Large intestine (tissue), 3 donors: ENCODE measurements at regions not wholly inside any gene's neighbourhood (a gene's known extent, or its start where the extent isn't known, plus 50 kb on each side); places are given as distances from the start of the nearest gene placed in this dataset.

ENCODE experiments used
- DNase-seq, 2 donors: peaks; one replicate each; pipeline versions ENCODE4 v3.0.0 to v3.0.0-alpha.2; 2013
- H3K27ac ChIP-seq: one replicate; pipeline ENCODE4 v1.5.1; 2013; ENCODE audit warnings: low read length
- H3K27me3 ChIP-seq: 2 replicates; pipeline ENCODE4 v1.6.1; 2013; ENCODE audit warnings: low read length; ENCODE audit not compliant: control insufficient read depth, insufficient read depth
- H3K36me3 ChIP-seq: 2 replicates; pipeline ENCODE4 v1.6.1; 2013; ENCODE audit warnings: low read length; ENCODE audit not compliant: control insufficient read depth, insufficient read depth
- H3K4me1 ChIP-seq: one replicate; pipeline ENCODE4 v1.6.1; 2013; ENCODE audit warnings: low read length; ENCODE audit not compliant: control insufficient read depth, insufficient read depth
- H3K4me3 ChIP-seq: one replicate; pipeline ENCODE4 v1.5.1; 2013; ENCODE audit warnings: low read length
- H3K9me3 ChIP-seq: one replicate; pipeline ENCODE4 v1.6.1; 2013; ENCODE audit warnings: mild to moderate bottlenecking, low read depth, low read length, moderate library complexity; ENCODE audit not compliant: control insufficient read depth
- WGBS: methylation state at CpG from one replicate; pipeline ENCODE4 v1.1.5; 2013; ENCODE audit warnings: low lambda C conversion rate; ENCODE audit not compliant: insufficient coverage; 5-methylcytosine and 5-hydroxymethylcytosine counted together

DNA sequence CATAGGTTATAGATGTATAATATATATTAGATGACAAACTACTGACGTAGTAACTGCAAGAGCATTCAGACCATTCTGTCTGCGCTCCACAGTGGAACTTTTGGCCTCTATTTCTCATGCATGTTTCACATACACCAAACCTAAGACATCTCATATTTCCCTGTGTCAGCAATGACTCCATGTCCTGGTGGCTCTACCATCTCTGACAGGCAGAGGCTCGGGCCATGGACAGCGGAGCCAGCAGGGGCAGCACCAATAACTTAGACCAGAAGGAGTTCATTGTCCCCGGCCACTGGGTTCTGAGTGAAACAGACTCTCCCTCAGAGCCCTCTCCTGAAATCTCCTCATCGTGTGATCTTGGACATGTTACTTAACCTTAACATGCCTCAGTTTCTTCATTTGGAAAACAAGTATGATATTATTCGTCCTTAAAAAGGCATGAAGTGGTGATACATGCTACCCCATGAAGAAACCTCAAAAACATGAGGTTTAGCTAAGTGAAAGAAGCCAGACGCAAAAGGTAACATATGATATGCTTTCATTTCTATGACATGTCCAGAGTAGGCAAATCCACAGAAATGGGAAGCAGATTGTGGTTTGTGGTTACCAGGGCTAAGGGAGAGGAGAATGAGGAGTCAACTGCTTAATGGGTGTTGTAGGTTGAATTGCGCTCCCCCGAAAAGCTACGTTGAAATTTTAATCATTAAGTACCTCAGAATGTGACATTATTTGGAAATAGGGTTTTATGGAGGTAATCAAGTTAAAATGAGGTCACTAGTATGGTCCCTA lies 564.0 kb upstream of the JARID2 start:
- no peaks in the 10 kb centered on the region for H3K36me3 ChIP-seq
- no peaks in the 10 kb centered on the region for H3K4me1 ChIP-seq
- no peaks in the 10 kb centered on the region for H3K27me3 ChIP-seq
- H3K4me3 ChIP-seq: no peak overlapping the region
- no peak for DNase-seq
- H3K27ac ChIP-seq: no peak overlapping the region
- WGBS: 94% methylated on average over 2 of the region's 11 CpGs
- no peaks in the 10 kb centered on the region for H3K9me3 ChIP-seq

DNA sequence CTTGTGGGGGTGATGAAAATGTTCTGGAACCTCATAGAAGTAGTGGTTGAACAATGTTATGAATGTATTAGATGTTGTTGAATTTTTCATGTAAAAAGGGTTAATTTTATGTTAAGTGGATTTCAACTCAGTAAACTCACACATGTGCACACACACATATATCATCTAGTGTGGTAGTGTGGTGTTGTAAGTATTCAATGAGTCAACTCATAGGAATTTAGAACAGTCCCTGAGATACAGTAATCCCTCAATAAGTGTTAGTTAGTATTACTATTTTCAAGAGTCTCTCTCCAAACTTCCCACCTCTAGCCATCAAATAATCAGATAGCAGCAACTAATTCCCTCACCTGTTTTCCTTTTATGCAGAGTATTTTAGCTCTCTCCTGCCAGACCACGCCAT lies 563.1 kb upstream of the JARID2 start:
- Histone ChIP-seq H3K9me3 (no peaks in the 10 kb centered on the region), H3K4me3 (no peak overlapping the region), H3K27ac (no peak overlapping the region), H3K36me3 (no peaks in the 10 kb centered on the region), H3K27me3 (no peaks in the 10 kb centered on the region), H3K4me1 (no peaks in the 10 kb centered on the region)
- no CpG with 5 or more reads among the region's 1 CpG for WGBS
- no peak for DNase-seq

DNA sequence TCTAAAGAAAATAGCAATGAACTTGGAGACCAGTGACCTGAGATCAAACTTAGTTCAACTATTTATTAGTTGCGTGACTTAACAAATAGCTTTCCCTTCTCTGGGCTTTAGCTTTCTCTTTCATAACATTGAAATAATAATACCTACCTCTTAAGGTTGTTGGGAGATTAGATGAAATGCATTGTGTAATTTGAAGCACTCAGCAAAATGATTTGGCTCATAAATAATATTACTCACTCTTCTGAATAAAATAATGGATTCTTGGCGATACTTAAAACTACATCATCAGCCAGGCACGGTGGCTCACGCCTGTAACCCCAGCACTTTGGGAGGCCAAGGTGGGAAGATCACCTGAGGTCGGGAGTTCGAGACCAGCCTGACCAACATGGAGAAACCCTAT lies 556.2 kb upstream of the JARID2 start:
- no CpG with 5 or more reads among the region's 6 CpGs for WGBS

DNA sequence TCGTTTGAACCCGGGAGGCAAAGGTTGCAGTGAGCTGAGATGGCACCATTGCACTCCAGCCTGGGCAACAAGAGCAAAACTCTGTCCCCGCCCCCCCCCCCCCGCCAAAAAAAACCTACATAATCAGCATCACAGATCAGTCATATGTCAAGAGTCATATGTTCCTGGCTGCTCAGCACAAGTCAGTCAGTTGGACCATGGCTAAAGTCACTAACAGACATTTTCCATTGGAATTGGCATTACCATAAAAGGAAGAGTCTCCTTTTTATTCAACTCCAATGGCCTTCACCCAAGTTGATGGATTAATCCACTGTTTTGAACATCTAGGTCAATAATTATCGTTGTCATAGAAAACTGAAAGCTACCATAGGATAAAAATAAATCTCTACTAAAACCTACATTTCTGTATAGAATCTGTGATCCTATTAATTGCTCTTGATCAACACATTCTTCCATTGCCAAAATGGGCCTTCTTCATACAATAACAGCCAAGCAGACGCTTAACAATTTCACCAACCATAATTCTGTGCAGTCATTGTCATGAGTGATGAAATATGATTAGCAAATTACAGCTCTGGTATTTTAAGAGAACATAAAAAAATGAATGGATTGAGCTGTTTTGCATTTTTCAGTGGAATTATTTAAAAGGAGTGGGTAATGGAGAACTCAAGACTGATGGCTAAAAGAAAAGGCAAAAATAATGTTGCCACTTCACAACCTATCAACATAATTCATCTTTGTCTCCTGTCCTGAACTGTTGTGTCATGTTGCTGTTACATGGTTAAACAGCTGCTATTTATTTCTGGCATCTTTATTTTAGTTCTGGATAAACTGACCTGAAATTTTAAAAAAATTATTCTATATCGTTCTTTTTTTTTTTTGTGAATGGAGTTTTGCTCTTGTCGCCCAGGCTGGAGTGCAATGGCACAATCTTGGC lies 555.5 kb upstream of the JARID2 start:
- no peak for DNase-seq
- Histone ChIP-seq H3K9me3 (no peaks in the 10 kb centered on the region), H3K4me1 (no peaks in the 10 kb centered on the region), H3K27me3 (no peaks in the 10 kb centered on the region), H3K27ac (no peak overlapping the region), H3K36me3 (no peaks in the 10 kb centered on the region), H3K4me3 (no peak overlapping the region)
- WGBS: 100% methylated on average over 3 of the region's 8 CpGs

More for the DNA sequence above, 556.2 kb upstream of the JARID2 start:
- no peak for DNase-seq
- H3K9me3 ChIP-seq: no peaks in the 10 kb centered on the region
- no peaks in the 10 kb centered on the region for H3K27me3 ChIP-seq
- H3K4me1 ChIP-seq: no peaks in the 10 kb centered on the region
- H3K4me3 ChIP-seq: no peak overlapping the region
- no peak overlapping the region for H3K27ac ChIP-seq
- no peaks in the 10 kb centered on the region for H3K36me3 ChIP-seq

DNA sequence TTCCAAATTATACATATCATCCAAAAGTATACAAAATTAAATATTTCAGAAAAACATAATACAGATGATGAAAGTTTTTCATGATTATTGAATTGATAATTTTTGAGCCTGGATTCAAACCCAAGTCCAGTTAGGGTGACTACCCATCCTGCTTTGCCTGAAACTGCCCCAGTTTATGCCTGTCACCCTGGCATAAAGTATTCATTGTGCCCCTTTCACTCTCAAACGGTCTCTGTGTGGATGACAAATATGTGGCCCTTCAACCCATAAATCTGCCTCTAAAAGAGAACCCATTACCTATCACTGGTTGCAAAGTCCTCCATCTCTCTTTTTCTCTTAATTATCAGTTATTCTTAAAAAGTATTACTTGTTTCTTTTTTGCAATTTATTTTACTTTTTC lies 553.7 kb upstream of the JARID2 start:
- WGBS: no CpG with 5 or more reads among the region's 1 CpG
- Histone ChIP-seq H3K4me3 (no peak overlapping the region), H3K36me3 (no peaks in the 10 kb centered on the region)

DNA sequence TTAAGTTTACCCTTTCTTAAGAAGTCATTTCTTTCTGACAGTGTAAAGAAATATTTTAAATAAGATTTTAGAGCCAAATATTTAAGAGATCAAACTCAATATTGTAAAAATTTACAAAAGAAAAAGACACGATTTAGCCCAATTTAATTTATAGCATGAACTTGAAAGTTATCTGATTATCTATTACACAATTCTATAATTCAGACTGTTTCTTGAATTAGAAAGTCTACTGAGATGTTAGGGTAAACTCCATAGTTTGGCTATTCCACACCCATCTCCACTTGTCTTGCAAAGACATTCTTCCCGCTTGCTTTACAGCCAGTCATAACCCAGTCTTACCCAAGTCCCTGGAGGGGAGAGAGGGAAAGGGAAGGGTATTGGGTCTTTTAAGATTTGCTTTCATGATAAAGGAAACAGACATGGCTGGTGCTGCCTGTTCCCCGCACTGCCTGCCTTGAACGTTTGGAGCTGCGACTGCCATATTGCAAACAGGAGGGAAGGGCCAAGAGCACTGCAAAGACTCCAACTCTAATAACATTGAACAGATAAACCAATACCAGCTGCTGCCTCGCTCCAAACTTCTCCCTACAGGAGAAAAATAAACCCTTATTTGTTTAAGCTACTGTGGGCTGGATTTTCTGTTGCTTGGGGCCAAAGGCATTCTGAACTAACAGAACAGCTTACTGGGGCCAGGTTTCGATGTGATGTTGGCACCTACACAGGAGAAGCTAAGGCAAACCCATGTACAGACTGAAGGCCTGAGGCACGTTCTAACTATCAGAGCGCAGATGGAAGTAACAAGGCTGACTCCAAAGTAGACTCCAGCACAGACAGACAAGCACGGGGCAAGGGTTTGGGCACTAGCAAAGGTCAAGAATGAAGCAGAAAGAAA lies 552.3 kb upstream of the JARID2 start:
- Histone ChIP-seq H3K27ac (no peak overlapping the region), H3K9me3 (no peaks in the 10 kb centered on the region), H3K4me1 (no peaks in the 10 kb centered on the region), H3K4me3 (no peak overlapping the region), H3K27me3 (no peaks in the 10 kb centered on the region), H3K36me3 (no peaks in the 10 kb centered on the region)
- WGBS: 93% methylated on average over 2 of the region's 10 CpGs
- DNase-seq: no peak

More for the DNA sequence above, 553.7 kb upstream of the JARID2 start:
- Histone ChIP-seq H3K27me3 (no peaks in the 10 kb centered on the region), H3K4me1 (no peaks in the 10 kb centered on the region), H3K9me3 (no peaks in the 10 kb centered on the region), H3K27ac (no peak overlapping the region)
- no peak for DNase-seq

DNA sequence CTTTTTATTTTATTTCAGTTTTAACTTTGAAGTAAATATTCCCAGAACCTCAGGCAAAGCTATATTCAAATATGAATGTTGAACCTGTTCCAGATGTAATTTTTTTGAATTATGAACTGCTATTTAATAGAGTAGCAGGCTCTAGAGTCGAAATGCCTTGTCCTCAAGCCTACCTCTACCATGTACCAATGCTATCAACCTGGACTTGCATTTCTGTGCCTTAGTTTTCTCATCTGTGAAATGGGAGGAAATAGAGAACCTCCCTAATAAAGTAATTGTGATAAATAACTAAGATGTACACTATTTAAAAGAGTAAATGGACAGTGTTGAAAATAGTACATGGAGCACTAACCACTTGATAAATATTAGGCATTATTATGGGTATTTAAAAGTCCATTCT lies 551.6 kb upstream of the JARID2 start:
- no peaks in the 10 kb centered on the region for H3K27me3 ChIP-seq
- H3K4me1 ChIP-seq: no peaks in the 10 kb centered on the region
- H3K27ac ChIP-seq: no peak overlapping the region
- 78% methylated on average over 1 of the region's 1 CpG for WGBS
- DNase-seq: no peak
- no peaks in the 10 kb centered on the region for H3K9me3 ChIP-seq
- no peak overlapping the region for H3K4me3 ChIP-seq
- no peaks in the 10 kb centered on the region for H3K36me3 ChIP-seq

DNA sequence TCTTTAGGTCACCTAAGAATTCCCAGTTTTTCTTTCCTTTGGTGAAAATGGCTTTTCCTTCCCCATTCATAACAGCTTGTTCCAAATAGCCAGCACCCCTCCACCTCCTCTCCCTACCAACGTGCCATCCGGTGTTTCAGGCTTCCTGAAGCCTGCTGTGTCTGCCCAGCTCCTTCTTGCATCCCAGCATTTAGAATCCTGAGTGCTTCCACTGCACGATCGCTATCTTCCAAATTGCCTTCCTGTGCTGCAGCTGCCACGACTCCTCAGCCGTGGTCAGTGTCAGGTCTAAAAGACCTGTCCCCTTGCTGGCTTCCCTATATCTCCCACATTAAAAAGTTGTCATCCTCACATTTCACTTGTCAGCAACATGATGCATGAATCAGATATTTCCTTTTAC lies 550.3 kb upstream of the JARID2 start:
- Histone ChIP-seq H3K4me3 (no peak overlapping the region), H3K36me3 (no peaks in the 10 kb centered on the region), H3K4me1 (no peaks in the 10 kb centered on the region), H3K9me3 (no peaks in the 10 kb centered on the region), H3K27ac (no peak overlapping the region), H3K27me3 (no peaks in the 10 kb centered on the region)
- WGBS: 90% methylated on average over 2 of the region's 6 CpGs
- no peak for DNase-seq

DNA sequence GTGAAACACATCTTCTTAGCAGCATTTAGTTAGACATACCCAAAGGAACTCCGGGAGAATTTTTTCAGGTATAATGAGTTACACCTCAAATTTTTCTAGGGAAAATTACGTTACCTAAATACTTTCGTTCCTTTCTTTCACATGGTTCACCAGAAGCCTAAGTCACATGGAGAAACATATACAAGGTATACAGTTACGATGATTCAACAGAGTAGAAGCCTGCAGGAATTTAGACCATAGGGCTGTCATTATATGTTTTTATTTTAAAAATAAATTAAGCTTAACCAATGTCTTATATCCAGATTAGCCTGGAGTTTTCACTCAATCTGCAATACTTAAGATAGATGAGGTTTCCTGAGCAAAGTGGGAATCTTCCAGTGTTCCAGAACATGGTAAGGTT lies 549.5 kb upstream of the JARID2 start:
- Histone ChIP-seq H3K27ac (no peak overlapping the region), H3K9me3 (no peaks in the 10 kb centered on the region), H3K4me3 (no peak overlapping the region), H3K27me3 (no peaks in the 10 kb centered on the region), H3K36me3 (no peaks in the 10 kb centered on the region), H3K4me1 (no peaks in the 10 kb centered on the region)
- DNase-seq: no peak
- WGBS: no CpG with 5 or more reads among the region's 4 CpGs

DNA sequence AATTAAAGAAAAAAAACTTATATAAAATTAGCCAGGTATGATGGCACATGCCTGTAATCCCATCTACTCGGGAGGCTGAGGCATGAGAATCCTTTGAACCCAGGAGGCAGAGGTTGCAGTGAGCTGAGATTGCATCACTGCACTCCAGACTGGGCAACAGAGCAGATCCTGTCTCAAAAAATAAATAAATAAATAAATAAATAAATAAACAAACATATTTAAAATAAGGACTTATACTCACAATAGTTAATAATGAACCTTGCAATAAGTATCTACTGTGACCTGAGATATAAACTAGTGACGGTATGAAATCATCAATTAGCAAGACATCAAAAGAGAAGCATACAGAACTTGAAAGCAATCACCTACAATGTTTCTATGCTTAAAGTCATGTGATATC lies 548.4 kb upstream of the JARID2 start:
- H3K27me3 ChIP-seq: no peaks in the 10 kb centered on the region
- no peaks in the 10 kb centered on the region for H3K9me3 ChIP-seq
- no CpG with 5 or more reads among the region's 2 CpGs for WGBS
- H3K36me3 ChIP-seq: no peaks in the 10 kb centered on the region
- H3K4me1 ChIP-seq: no peaks in the 10 kb centered on the region
- H3K4me3 ChIP-seq: no peak overlapping the region
- H3K27ac ChIP-seq: no peak overlapping the region
- DNase-seq: no peak
